ENCODE measurements at regions not wholly inside any gene's neighbourhood (a gene's known extent, or its start where the extent isn't known, plus 50 kb on each side); places are given as distances from the start of the nearest gene placed in this dataset.

DNA sequence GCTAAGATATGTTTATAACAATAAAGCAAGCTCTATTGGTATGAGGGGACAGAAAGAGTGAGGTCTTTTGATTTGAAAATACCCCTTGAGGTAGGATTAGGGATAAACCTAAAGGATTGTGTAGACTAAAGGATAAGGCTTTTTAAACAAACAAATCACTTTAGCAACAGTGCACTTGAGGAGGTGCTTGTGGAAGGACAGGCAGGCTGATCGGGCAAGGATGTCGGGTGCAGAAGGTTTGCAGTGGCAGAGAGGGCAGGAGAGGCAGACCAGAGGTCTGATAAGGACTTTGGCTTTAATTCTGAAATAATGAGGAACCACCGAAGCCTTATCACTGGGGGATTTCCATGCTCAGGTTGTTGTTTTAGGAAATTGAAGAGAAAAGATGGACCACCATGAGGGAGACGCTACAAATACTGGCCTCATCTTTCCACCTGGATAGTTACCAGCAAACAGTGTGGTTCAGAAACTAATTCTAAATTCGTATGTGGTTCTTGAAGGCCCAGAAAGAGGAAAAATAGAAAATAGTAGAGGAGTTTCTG is 119.5 kb upstream of the KLF6 start:
- Histone ChIP-seq H3K9me3 (ENCODE audit: control insufficient read depth, low read depth, low read length) (no peaks in the 10 kb centered on the region), H2AK5ac (ENCODE audit: insufficient read length, low read length) (no peak overlapping the region), H3K27me3 (ENCODE audit: insufficient read depth, low read length) (no peaks in the 10 kb centered on the region), H3T11ph (ENCODE audit: low read length) (no peak overlapping the region), H3K4me2 (ENCODE audit: insufficient read depth, insufficient read length, low read length) (no peak overlapping the region), H3K4ac (ENCODE audit: low read depth, low read length) (no peak overlapping the region), H3K23ac (ENCODE audit: insufficient read length, low read depth, low read length) (no peak overlapping the region), H4K5ac (ENCODE audit: insufficient read length, low read depth, low read length) (no peak overlapping the region), H4K20me1 (ENCODE audit: control insufficient read depth, insufficient read depth, insufficient read length) (no peaks in the 10 kb centered on the region), H3K56ac (ENCODE audit: insufficient read length, low read depth, low read length) (no peak overlapping the region), H3K27ac (ENCODE audit: insufficient read length, low read depth, low read length) (no peak overlapping the region), H3K9ac (ENCODE audit: extremely low read depth, insufficient read length, low read length) (no peak overlapping the region), H3K79me1 (ENCODE audit: insufficient read depth, low read depth, low read length, poor library complexity, severe bottlenecking) (no peaks in the 10 kb centered on the region), H2AFZ (ENCODE audit: low read length) (no peak overlapping the region), H3K79me2 (ENCODE audit: insufficient read depth, low read length) (no peaks in the 10 kb centered on the region), H2BK120ac (ENCODE audit: low read depth, low read length, poor library complexity, severe bottlenecking) (no peak overlapping the region), H3K14ac (ENCODE audit: insufficient read depth, low read length) (no peak overlapping the region), H4K91ac (ENCODE audit: insufficient read length, low read depth, low read length) (no peak overlapping the region), H3K4me1 (ENCODE audit: insufficient read depth, low read length) (no peaks in the 10 kb centered on the region), H2BK15ac (ENCODE audit: low read depth, low read length) (no peak overlapping the region), H2BK5ac (ENCODE audit: insufficient read length, low read length) (no peak overlapping the region), H2BK12ac (ENCODE audit: insufficient read length, low read depth, low read length) (no peak overlapping the region), H4K8ac (replicated peaks; ENCODE audit: insufficient read length, low read depth, low read length) (no peak overlapping the region), H3K18ac (ENCODE audit: insufficient read length, low read depth, low read length) (no peak overlapping the region), H2BK20ac (ENCODE audit: low read depth, low read length, poor library complexity, severe bottlenecking) (no peak overlapping the region), H3K23me2 (ENCODE audit: insufficient read length, low read depth, low read length, poor library complexity, severe bottlenecking) (no peaks in the 10 kb centered on the region)
- TF ChIP-seq CTCF (conservative IDR thresholded peaks at IDR 0.05): no peak
- no CpG with 5 or more reads among the region's 5 CpGs for WGBS (ENCODE audit: extremely low coverage, insufficient read length, low lambda C conversion rate)
- Mint-ChIP-seq H3K27ac (0 out of 7 replicates have a peak overlapping the region, but pooled peaks of 1 of the 3 experiments have one; percentile 8), H3K4me1 (peaks cover 4 to 8% of the 10 kb centered on the region in 2 experiments; a peak in 3 of 4 replicates), H3K4me3 (no peak overlapping the region), H3K36me3 (ENCODE audit: insufficient read depth in 1 of 3, low read depth in 3 of 3) (peaks cover 0 to 5% (median 0%) of the 10 kb centered on the region in 3 experiments; a peak in 2 of 7 replicates), H3K27me3 (ENCODE audit: low read depth) (no peaks in the 10 kb centered on the region; the same call in none of the 2 replicates), H3K9me3 (peaks cover 7 to 11% of the 10 kb centered on the region in 2 experiments; a peak in 4 of 5 replicates)
- no peak for DNase-seq
